ENCODE measurements at regions not wholly inside any gene's neighbourhood (a gene's known extent, or its start where the extent isn't known, plus 50 kb on each side); places are given as distances from the start of the nearest gene placed in this dataset.

GRCh38 chr13:70424428-70424827 lies 316.2 kb upstream of the KLHL1 start:
- TF ChIP-seq GATA2 (IDR thresholded peaks at IDR 0.05; ENCODE audit: low read depth, low read length) (no peak), GATA3 (IDR thresholded peaks at IDR 0.05; ENCODE audit: low read depth, low read length) (no peak)
